Nephron (organoid): ENCODE measurements at regions not wholly inside any gene's neighbourhood (a gene's known extent, or its start where the extent isn't known, plus 50 kb on each side); places are given as distances from the start of the nearest gene placed in this dataset.
A peak's percentile ranks its signal among the peaks of the same experiment; 100 is the strongest.

Experiments
- H3K27ac Mint-ChIP-seq, 3 experiments: 2 replicates each; pipeline ENCODE4 v1.8.0; 2020; ENCODE audit warnings: mixed read lengths in 3 of 3, mild to moderate bottlenecking in 2 of 3, moderate library complexity in 1 of 3
- H3K27me3 Mint-ChIP-seq: 2 replicates; pipeline ENCODE4 v1.8.0; 2021; ENCODE audit warnings: low read depth, mild to moderate bottlenecking, moderate library complexity, mixed read lengths
- H3K36me3 Mint-ChIP-seq: 2 replicates; pipeline ENCODE4 v1.8.0; 2020; ENCODE audit warnings: low read depth, mixed read lengths
- H3K4me1 Mint-ChIP-seq: 2 replicates; pipeline ENCODE4 v1.8.0; 2020; ENCODE audit warnings: mixed read lengths
- H3K4me3 Mint-ChIP-seq, 3 experiments: 2 replicates each; pipeline ENCODE4 v1.8.0; 2020; ENCODE audit warnings: mild to moderate bottlenecking in 3 of 3, mixed read lengths in 3 of 3, moderate library complexity in 2 of 3
- H3K9me3 Mint-ChIP-seq: 2 replicates; pipeline ENCODE4 v1.8.0; 2020; ENCODE audit warnings: mixed read lengths
- TF ChIP-seq, protein P1 (sequence below), 3 experiments: fragments of 200-600 bp; sonication (generic); IDR thresholded peaks; one replicate each; pipeline ENCODE4 v1.5.0; 2021; ENCODE audit warnings: antibody characterized with exemption in 3 of 3; ENCODE audit not compliant: unreplicated experiment in 3 of 3

DNA sequence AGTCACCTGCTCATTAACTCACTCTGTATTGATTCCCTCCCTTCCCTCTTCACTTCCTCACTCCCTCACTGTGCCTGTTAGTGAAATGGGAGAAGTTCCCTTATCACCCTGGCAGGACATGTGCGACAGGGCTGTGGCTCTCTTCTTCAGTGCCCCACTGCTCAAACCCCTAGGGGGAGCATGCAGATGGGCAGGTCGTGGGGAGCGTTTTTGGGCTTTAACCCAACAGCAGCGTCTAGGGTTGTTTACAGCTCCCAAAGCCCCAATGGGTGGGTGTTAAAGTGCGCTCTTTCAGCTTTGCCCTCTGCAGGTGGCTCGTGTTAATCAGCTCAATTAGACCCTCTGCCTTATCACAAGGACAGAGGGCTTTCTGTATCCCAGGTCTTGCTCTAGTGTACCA is 447.8 kb upstream of the PROK2 start:
- H3K27me3 Mint-ChIP-seq = peaks cover 15% of the 10 kb centered on the region
- H3K36me3 Mint-ChIP-seq = no peaks in the 10 kb centered on the region
- TF ChIP-seq, protein P1, sequence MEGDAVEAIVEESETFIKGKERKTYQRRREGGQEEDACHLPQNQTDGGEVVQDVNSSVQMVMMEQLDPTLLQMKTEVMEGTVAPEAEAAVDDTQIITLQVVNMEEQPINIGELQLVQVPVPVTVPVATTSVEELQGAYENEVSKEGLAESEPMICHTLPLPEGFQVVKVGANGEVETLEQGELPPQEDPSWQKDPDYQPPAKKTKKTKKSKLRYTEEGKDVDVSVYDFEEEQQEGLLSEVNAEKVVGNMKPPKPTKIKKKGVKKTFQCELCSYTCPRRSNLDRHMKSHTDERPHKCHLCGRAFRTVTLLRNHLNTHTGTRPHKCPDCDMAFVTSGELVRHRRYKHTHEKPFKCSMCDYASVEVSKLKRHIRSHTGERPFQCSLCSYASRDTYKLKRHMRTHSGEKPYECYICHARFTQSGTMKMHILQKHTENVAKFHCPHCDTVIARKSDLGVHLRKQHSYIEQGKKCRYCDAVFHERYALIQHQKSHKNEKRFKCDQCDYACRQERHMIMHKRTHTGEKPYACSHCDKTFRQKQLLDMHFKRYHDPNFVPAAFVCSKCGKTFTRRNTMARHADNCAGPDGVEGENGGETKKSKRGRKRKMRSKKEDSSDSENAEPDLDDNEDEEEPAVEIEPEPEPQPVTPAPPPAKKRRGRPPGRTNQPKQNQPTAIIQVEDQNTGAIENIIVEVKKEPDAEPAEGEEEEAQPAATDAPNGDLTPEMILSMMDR (IDR thresholded peaks at IDR 0.05; ENCODE audit: unreplicated experiment in 3 of 3) = no peak

DNA sequence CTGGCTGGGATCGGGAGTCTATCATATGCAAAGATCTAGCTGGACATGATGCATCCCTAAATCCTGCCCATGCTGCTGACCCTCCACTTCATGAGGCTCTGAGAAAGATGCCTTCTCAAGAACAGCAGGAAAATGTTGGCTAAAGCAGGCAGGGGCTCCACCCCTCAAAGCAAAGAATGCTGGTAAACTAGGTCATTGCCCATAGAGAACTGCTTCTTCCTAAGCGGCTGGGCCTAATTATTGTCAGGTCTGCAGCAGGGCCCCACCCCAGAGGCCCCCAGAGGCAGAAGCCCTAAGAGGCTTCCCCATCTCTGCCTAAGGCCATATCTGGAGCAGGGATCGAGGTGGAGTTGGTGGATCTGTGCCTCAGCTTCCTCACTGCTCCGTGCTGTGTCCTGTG is 447.4 kb upstream of the PROK2 start:
- H3K4me1 Mint-ChIP-seq = peaks cover 27% of the 10 kb centered on the region
- TF ChIP-seq, protein P1 (IDR thresholded peaks at IDR 0.05; ENCODE audit: unreplicated experiment in 3 of 3) = no peak
- H3K36me3 Mint-ChIP-seq = peaks cover 2% of the 10 kb centered on the region
- no peak overlapping the region for H3K27ac Mint-ChIP-seq
- no peak overlapping the region for H3K4me3 Mint-ChIP-seq
- H3K9me3 Mint-ChIP-seq = peaks cover 10% of the 10 kb centered on the region
- peaks cover 15% of the 10 kb centered on the region for H3K27me3 Mint-ChIP-seq

More for the DNA sequence above, 447.8 kb upstream of the PROK2 start:
- H3K4me1 Mint-ChIP-seq = peaks cover 25% of the 10 kb centered on the region
- no peak overlapping the region for H3K4me3 Mint-ChIP-seq
- no peak overlapping the region for H3K27ac Mint-ChIP-seq
- H3K9me3 Mint-ChIP-seq = peaks cover 6% of the 10 kb centered on the region

DNA sequence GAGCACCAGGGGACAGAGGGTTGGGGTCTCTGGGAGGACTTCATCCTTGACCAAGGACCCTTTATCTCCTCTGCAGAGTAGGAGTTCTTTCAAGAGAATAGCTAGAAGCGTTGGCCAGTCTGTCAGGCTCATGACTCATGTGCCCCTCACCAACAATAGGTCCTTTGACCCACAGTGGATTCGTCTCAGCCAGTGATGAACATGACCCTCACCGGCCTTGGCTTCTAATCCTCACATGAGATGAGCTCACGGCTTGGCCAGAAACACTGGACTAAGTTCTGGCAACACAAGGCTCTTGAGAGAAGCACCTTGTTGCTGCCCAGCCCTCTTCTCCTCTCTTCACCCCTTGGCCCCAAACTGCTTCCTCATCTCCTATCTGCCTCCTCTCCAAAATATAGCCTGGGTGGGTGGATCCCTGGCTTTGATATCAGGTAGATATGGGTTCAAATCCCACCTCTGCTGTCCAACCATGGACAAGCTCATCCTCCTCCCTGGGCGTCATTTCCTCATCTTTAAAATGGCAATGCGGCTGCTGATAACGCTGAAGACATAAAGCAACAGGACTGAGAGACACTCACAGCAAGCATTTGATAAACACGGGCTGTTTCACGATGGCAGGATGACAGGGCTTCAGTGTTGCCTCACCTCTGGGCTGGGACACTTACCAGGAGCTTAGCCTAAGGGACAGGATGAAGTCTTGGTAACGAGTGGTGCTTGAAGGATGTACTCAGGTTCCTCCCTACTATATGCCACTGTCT is 446.7 kb upstream of the PROK2 start:
- Mint-ChIP-seq H3K9me3 (peaks cover 17% of the 10 kb centered on the region), H3K36me3 (peaks cover 4% of the 10 kb centered on the region), H3K27me3 (peaks cover 15% of the 10 kb centered on the region), H3K27ac (no peak overlapping the region), H3K4me3 (no peak overlapping the region), H3K4me1 (peaks cover 27% of the 10 kb centered on the region)
- TF ChIP-seq, protein P1 (IDR thresholded peaks at IDR 0.05; ENCODE audit: unreplicated experiment in 3 of 3) = no peak

DNA sequence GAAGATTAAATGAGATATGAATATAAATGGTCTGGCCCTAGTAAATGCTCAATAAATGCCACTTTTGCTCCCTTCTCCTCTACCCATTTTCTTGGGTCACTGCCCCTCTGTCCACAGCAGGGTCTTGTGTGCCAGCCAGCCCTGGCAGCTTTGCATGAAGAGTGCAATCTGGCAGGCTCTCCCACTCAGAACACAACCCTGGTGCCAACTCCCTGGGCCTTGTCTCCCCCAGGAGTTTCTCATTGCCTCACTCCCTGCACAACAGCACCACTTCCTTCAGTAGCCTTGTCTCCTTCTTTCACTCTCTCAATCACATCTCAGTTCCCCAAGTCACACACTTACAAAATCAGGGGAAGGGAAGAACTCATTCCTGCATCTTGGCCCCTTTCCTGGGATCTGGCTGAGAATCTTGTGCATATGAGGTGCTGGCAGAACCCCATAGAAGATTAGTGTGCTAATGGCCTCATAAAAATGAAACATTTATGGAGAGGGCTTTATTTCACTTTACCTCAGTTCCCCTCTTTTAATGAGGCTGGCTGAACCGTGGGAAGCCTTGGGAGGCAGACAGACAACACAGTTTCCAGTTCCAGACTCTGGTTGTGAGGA is 445.9 kb upstream of the PROK2 start:
- peak overlapping the region in 1 of 3 experiments; percentile 4 for H3K27ac Mint-ChIP-seq
- peaks cover 7% of the 10 kb centered on the region for H3K36me3 Mint-ChIP-seq
- H3K4me1 Mint-ChIP-seq = peaks cover 23% of the 10 kb centered on the region
- H3K27me3 Mint-ChIP-seq = peaks cover 15% of the 10 kb centered on the region
- H3K4me3 Mint-ChIP-seq = no peak overlapping the region
- H3K9me3 Mint-ChIP-seq = peaks cover 22% of the 10 kb centered on the region
- TF ChIP-seq, protein P1 (IDR thresholded peaks at IDR 0.05; ENCODE audit: unreplicated experiment in 3 of 3) = no peak

DNA sequence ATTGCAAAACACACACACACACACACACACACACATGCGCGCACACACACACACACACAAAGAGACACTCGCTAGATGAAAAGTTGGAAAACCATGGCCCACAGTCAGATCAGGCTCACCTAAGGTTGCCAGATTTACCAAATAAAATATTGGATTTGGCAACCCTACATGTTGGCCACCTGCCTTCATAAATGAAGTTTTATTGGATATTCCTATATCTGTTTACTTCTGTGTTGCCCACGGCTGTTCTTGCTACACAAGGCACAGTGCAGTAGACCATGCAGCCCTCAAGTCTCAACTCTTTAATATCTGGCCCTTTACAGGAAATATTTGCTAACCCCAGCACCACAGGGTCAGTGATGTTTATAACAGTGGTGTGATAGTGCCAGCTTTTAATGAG is 445.0 kb upstream of the PROK2 start:
- Mint-ChIP-seq H3K27me3 (peaks cover 15% of the 10 kb centered on the region), H3K27ac (no peak overlapping the region), H3K4me3 (no peak overlapping the region), H3K4me1 (peaks cover 23% of the 10 kb centered on the region), H3K36me3 (peaks cover 16% of the 10 kb centered on the region), H3K9me3 (peaks cover 32% of the 10 kb centered on the region)
- TF ChIP-seq, protein P1 (IDR thresholded peaks at IDR 0.05; ENCODE audit: unreplicated experiment in 3 of 3) = no peak
